A549 (cell line): ENCODE measurements at regions not wholly inside any gene's neighbourhood (a gene's known extent, or its start where the extent isn't known, plus 50 kb on each side); places are given as distances from the start of the nearest gene placed in this dataset.
A peak's percentile ranks its signal among the peaks of the same experiment; 100 is the strongest.

Experiments
- ATAC-seq, 2 experiments: fragments of 200-7000 bp in 1 of 2; fragments of >200 bp in 1 of 2; cut with Nextera tagmentation in 1 of 2; cut with Tn5 transposase in 1 of 2; 3 replicates each; pipeline versions ENCODE4 v1.8.0 to v1.9.1; 2018 to 2020; ENCODE audit warnings: mild to moderate bottlenecking in 1 of 2, moderate library complexity in 1 of 2
- CTCF ChIA-PET: fragments of 300-600 bp; sonication (Branson Sonifier 250); formaldehyde crosslinking; extraction: SDS; loops from one replicate; lab custom pipeline; 2021; ENCODE audit warnings: antibody characterized with exemption, inconsistent platforms; lab: Yijun Ruan, JAX
- POLR2A ChIA-PET: fragments of 350-600 bp; formaldehyde crosslinking; extraction: SDS; loops from one replicate; lab custom pipeline; 2021; ENCODE audit warnings: antibody characterized with exemption, inconsistent platforms; lab: Yijun Ruan, JAX
- DNase-seq, 2 experiments: peaks; one replicate each; pipeline versions ENCODE4 v3.0.0 to v3.0.0-alpha.2; 2011 to 2016; ENCODE audit warnings: low read depth in 1 of 2, low spot score in 1 of 2
- FAIRE-seq: peaks from 2 replicates; lab custom pipeline; 2011; peaks lifted over from hg19 to GRCh38; lab: Jason Lieb, UNC
- H3K27ac ChIP-seq, 2 experiments: fragments of >200 bp; sonication (Bioruptor Twin); formaldehyde crosslinking; 3 replicates each; pipeline ENCODE4 v1.5.1; 2016 to 2017
- H3K4me1 ChIP-seq: fragments of >200 bp; sonication (Bioruptor Twin); formaldehyde crosslinking; 3 replicates; pipeline ENCODE4 v1.6.1; 2016
- H3K4me2 ChIP-seq: fragments of >200 bp; sonication (Bioruptor Twin); formaldehyde crosslinking; 3 replicates; pipeline ENCODE4 v1.6.1; 2016
- H3K4me3 ChIP-seq: fragments of >200 bp; sonication (Bioruptor Twin); formaldehyde crosslinking; 3 replicates; pipeline ENCODE4 v1.5.1; 2016
- H3K9me3 ChIP-seq: fragments of >200 bp; sonication (Bioruptor Twin); formaldehyde crosslinking; 3 replicates; pipeline ENCODE4 v1.6.1; 2016
- CBX2 ChIP-seq: fragments of 200-600 bp; sonication (generic); IDR thresholded peaks from 2 replicates; pipeline ENCODE4 v1.6.1; 2016; ENCODE audit warnings: low read depth, mild to moderate bottlenecking, borderline replicate concordance
- CHD2 ChIP-seq: fragments of 150-350 bp; IDR thresholded peaks from 2 replicates; pipeline ENCODE4 v1.6.1; 2014; ENCODE audit warnings: low read length; ENCODE audit not compliant: partially characterized antibody
- CHD4 ChIP-seq: fragments of 200-600 bp; sonication (generic); IDR thresholded peaks from 2 replicates; pipeline ENCODE4 v1.6.1; 2016; ENCODE audit warnings: antibody characterized with exemption, mild to moderate bottlenecking, borderline replicate concordance
- CTCF ChIP-seq: fragments of >200 bp; sonication (Bioruptor Twin); formaldehyde crosslinking; IDR thresholded peaks from 3 replicates; pipeline ENCODE4 v1.5.1; 2016
- E2F6 ChIP-seq: IDR thresholded peaks from 2 replicates; pipeline ENCODE4 v1.6.1; 2012; ENCODE audit warnings: low read depth, borderline replicate concordance
- EHMT2 ChIP-seq: fragments of 200-600 bp; sonication (generic); IDR thresholded peaks from 2 replicates; pipeline ENCODE4 v1.6.1; 2016; ENCODE audit warnings: antibody characterized with exemption, low read depth, mild to moderate bottlenecking, moderate library complexity
- EP300 ChIP-seq, 2 experiments: fragments of >200 bp; sonication (Bioruptor Twin); formaldehyde crosslinking; IDR thresholded peaks; 2 replicates in 1 of 2; 3 replicates in 1 of 2; pipeline ENCODE4 v1.6.1; 2016 to 2017
- ESRRA ChIP-seq: fragments of 150-350 bp; IDR thresholded peaks from 2 replicates; pipeline ENCODE4 v1.6.1; 2014; ENCODE audit warnings: mild to moderate bottlenecking, low read length, borderline replicate concordance
- FOSB ChIP-seq: fragments of 250-450 bp; sonication (Bioruptor Pico); IDR thresholded peaks from 2 replicates; pipeline ENCODE4 v1.5.0; 2020; ENCODE audit warnings: mild to moderate bottlenecking, moderate library complexity
- FOXS1 ChIP-seq: fragments of 250-450 bp; sonication (Bioruptor Pico); IDR thresholded peaks from 2 replicates; pipeline ENCODE4 v1.5.0; 2020; ENCODE audit warnings: mild to moderate bottlenecking, moderate library complexity
- GATA3 ChIP-seq: IDR thresholded peaks from 2 replicates; pipeline ENCODE4 v1.6.1; 2012; ENCODE audit warnings: borderline replicate concordance
- HMGXB4 ChIP-seq: fragments of 250-450 bp; sonication (Bioruptor Pico); IDR thresholded peaks from 2 replicates; pipeline ENCODE4 v1.5.0; 2021; ENCODE audit warnings: mild to moderate bottlenecking, moderate library complexity, borderline replicate concordance
- HOXB5 ChIP-seq: fragments of 250-450 bp; sonication (Bioruptor Pico); IDR thresholded peaks from 2 replicates; pipeline ENCODE4 v1.5.0; 2020; ENCODE audit warnings: mild to moderate bottlenecking, moderate library complexity
- JUN ChIP-seq, 2 experiments: fragments of >200 bp; sonication (Bioruptor Twin); formaldehyde crosslinking; IDR thresholded peaks; 2 replicates in 1 of 2; 3 replicates in 1 of 2; pipeline ENCODE4 v1.6.1; 2016 to 2017
- MAZ ChIP-seq: fragments of 150-350 bp; IDR thresholded peaks from 2 replicates; pipeline ENCODE4 v1.6.1; 2014; ENCODE audit warnings: antibody characterized with exemption, low read depth, low read length, borderline replicate concordance
- NFE2L2 ChIP-seq: fragments of 150-350 bp; conservative IDR thresholded peaks from 2 replicates; pipeline ENCODE4 v1.6.1; 2014; ENCODE audit warnings: low read length
- RAD21 ChIP-seq, 2 experiments: fragments of >200 bp in 1 of 2; sonication (Bioruptor Twin) in 1 of 2; formaldehyde crosslinking in 1 of 2; IDR thresholded peaks in 1 of 2; conservative IDR thresholded peaks in 1 of 2; 2 replicates in 1 of 2; 3 replicates in 1 of 2; pipeline ENCODE4 v1.6.1; 2012 to 2018; ENCODE audit warnings: inconsistent platforms in 1 of 2
- SMC3 ChIP-seq: fragments of >200 bp; sonication (Bioruptor Twin); formaldehyde crosslinking; IDR thresholded peaks from 3 replicates; pipeline ENCODE4 v1.6.1; 2018; ENCODE audit warnings: inconsistent platforms
- SREBF2 ChIP-seq: fragments of 450-650 bp; IDR thresholded peaks from 2 replicates; pipeline ENCODE4 v1.6.1; 2014; ENCODE audit warnings: mild to moderate bottlenecking, moderate library complexity
- USF2 ChIP-seq: fragments of 450-650 bp; IDR thresholded peaks from 2 replicates; pipeline ENCODE4 v1.6.1; 2014; ENCODE audit warnings: antibody characterized with exemption
- ZFP36 ChIP-seq: fragments of 450-650 bp; IDR thresholded peaks from 2 replicates; pipeline ENCODE4 v1.6.1; 2014; ENCODE audit warnings: borderline replicate concordance; ENCODE audit not compliant: partially characterized antibody
- ZNF302 ChIP-seq: fragments of 250-450 bp; sonication (Bioruptor Pico); IDR thresholded peaks from 2 replicates; pipeline ENCODE4 v1.9.0; 2021; ENCODE audit warnings: inconsistent platforms, mild to moderate bottlenecking, moderate library complexity
- WGBS: methylation state at CpG from one replicate; pipeline ENCODE4 v1.1.6; 2017; ENCODE audit errors: missing lambda C conversion rate; 5-methylcytosine and 5-hydroxymethylcytosine counted together

GRCh38 chr1:75035536-75035935 lies 98.7 kb upstream of the LHX8 start:
- no peak for FAIRE-seq
- DNase-seq, result no peak
- Histone ChIP-seq H3K4me2 (no peak overlapping the region), H3K4me1 (no peaks in the 10 kb centered on the region), H3K4me3 (no peak overlapping the region), H3K9me3 (no peaks in the 10 kb centered on the region), H3K27ac (no peak overlapping the region)
- 20% methylated on average over 4 of the region's 4 CpGs for WGBS
- POLR2A ChIA-PET, result no interaction called here
- TF ChIP-seq E2F6 (no peak), ZFP36 (no peak), MAZ (no peak), ZNF302 (CRISPR knock-in tag) (no peak)
- no peak for ATAC-seq
- CTCF ChIA-PET, result no interaction called here

DNA sequence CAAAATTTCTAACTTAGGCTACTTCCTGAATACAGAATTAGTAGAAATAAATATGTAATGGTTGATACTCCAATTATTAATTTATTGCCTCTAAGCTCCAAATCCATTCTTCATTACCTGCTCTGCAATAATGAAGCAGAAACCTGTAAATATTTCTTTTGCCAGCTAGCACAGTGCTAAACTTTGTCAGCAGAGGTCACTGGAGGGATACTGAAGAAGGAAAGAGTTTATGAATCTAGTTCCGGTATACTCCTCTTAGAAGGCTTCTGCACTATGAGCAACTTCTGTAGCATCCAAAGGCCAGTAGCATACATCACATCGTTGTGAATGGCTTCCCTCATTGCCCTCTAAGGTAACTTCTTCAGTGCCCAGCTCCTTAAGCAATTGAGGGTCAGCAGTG lies 81.0 kb upstream of the LHX8 start:
- peak in 1 of 2 experiments; percentile 83; a peak in 3 of 6 replicates for ATAC-seq
- POLR2A ChIA-PET, result no interaction called here
- H3K4me3 ChIP-seq, result no peak overlapping the region
- peak in 1 of 2 experiments; percentile 34 for DNase-seq
- FAIRE-seq, result no peak
- TF ChIP-seq CTCF (peak; percentile 36), EHMT2 (no peak), CBX2 (no peak), NFE2L2 (no peak), ZFP36 (no peak), CHD4 (no peak), FOSB (no peak), FOXS1 (CRISPR knock-in tag) (no peak), SREBF2 (no peak), HOXB5 (CRISPR knock-in tag) (no peak), ESRRA (no peak), SMC3 (peak; percentile 41), USF2 (no peak), JUN (IDR thresholded peaks at IDR 0.05) (no peak), E2F6 (no peak), RAD21 (conservative IDR thresholded peaks at IDR 0.05 in 1 of 2, IDR thresholded peaks at IDR 0.05 in 1 of 2) (peak; percentile 47 to 54; a peak in 3 of 5 replicates), HMGXB4 (CRISPR knock-in tag) (no peak), CHD2 (no peak), GATA3 (no peak), EP300 (IDR thresholded peaks at IDR 0.05) (no peak)
- TF ChIP-seq, all 56 proteins: peak for 3
- WGBS, result 15% methylated on average over 2 of the region's 2 CpGs
- Histone ChIP-seq H3K27ac (no peak overlapping the region), H3K4me1 (no peaks in the 10 kb centered on the region), H3K4me2 (no peak overlapping the region), H3K9me3 (no peaks in the 10 kb centered on the region)
- CTCF ChIA-PET, result interaction anchor here (0.8 to 1.9 kb wide), 3 partner anchors 123 to 150 kb away, joined by 3 to 12 read pairs (median 3); no protein-coding TSS in a partner anchor
